ENCODE measurements at regions not wholly inside any gene's neighbourhood (a gene's known extent, or its start where the extent isn't known, plus 50 kb on each side); places are given as distances from the start of the nearest gene placed in this dataset.
A peak's percentile ranks its signal among the peaks of the same experiment; 100 is the strongest.

- Histone ChIP-seq H3K4me3 (no peak overlapping the region), H3K9me3 (no peaks in the 10 kb centered on the region), H3K4me1 (no peaks in the 10 kb centered on the region), H3K36me3 (ENCODE audit: low read depth, missing control alignments) (no peaks in the 10 kb centered on the region), H3K27ac (no peak overlapping the region), H3K27me3 (no peaks in the 10 kb centered on the region)
- DNase-seq = no peak
- intact Hi-C loops (cut with DNase I; ENCODE audit: low total_unique reads) = no loop called here
- 66 to 67% methylated on average over 5 of the region's 5 CpGs for WGBS, 2 donors
- no peak for TF ChIP-seq POLR2A (IDR thresholded peaks at IDR 0.05)
- TF ChIP-seq, protein P1, sequence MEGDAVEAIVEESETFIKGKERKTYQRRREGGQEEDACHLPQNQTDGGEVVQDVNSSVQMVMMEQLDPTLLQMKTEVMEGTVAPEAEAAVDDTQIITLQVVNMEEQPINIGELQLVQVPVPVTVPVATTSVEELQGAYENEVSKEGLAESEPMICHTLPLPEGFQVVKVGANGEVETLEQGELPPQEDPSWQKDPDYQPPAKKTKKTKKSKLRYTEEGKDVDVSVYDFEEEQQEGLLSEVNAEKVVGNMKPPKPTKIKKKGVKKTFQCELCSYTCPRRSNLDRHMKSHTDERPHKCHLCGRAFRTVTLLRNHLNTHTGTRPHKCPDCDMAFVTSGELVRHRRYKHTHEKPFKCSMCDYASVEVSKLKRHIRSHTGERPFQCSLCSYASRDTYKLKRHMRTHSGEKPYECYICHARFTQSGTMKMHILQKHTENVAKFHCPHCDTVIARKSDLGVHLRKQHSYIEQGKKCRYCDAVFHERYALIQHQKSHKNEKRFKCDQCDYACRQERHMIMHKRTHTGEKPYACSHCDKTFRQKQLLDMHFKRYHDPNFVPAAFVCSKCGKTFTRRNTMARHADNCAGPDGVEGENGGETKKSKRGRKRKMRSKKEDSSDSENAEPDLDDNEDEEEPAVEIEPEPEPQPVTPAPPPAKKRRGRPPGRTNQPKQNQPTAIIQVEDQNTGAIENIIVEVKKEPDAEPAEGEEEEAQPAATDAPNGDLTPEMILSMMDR (IDR thresholded peaks at IDR 0.05) = no peak
Observed at GRCh38 chr10:117721873-117722272, 179.3 kb downstream of the EMX2 start.

DNA sequence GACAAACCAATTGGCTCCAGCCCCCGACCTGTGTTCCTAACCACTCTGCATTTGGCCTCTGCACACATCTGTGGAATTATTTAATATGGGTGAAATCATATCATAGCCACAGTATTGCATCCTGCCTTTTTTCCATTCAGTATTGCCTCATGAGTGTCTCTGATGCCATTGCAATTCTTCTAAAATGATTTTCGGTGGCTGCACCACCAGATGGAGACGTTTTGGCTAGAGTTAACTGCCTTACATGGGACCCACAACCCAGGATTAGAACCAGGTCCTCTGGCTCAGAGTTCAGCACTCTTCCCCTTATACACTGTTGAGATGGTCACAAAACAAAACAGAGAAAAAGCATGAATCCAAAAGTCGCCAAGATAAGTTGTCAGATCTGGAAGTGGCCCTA, 180.8 kb downstream of the EMX2 start:
- intact Hi-C loops (cut with DNase I; ENCODE audit: low total_unique reads) = no loop called here
- Histone ChIP-seq H3K27ac (no peak overlapping the region), H3K9me3 (no peaks in the 10 kb centered on the region), H3K36me3 (ENCODE audit: low read depth, missing control alignments) (no peaks in the 10 kb centered on the region), H3K4me1 (no peaks in the 10 kb centered on the region), H3K4me3 (no peak overlapping the region), H3K27me3 (no peaks in the 10 kb centered on the region)
- 84 to 87% methylated on average over 4 of the region's 4 CpGs for WGBS, 2 donors
- no peak for DNase-seq
- TF ChIP-seq, protein P1 (IDR thresholded peaks at IDR 0.05) = no peak
- TF ChIP-seq POLR2A (IDR thresholded peaks at IDR 0.05) = no peak

- H3K4me1 ChIP-seq = no peaks in the 10 kb centered on the region
- TF ChIP-seq, protein P1 (IDR thresholded peaks at IDR 0.05) = no peak
- no peak for TF ChIP-seq POLR2A (IDR thresholded peaks at IDR 0.05)
- H3K27me3 ChIP-seq = no peaks in the 10 kb centered on the region
- WGBS, 2 donors = 84 to 85% methylated on average over 3 of the region's 3 CpGs
- intact Hi-C loops (cut with DNase I; ENCODE audit: low total_unique reads) = no loop called here
- no peak for DNase-seq
- H3K4me3 ChIP-seq = no peak overlapping the region
- no peak overlapping the region for H3K27ac ChIP-seq
- H3K9me3 ChIP-seq = no peaks in the 10 kb centered on the region
- H3K36me3 ChIP-seq (ENCODE audit: low read depth, missing control alignments) = no peaks in the 10 kb centered on the region
Observed at GRCh38 chr10:117725993-117726392, 183.4 kb downstream of the EMX2 start.

DNA sequence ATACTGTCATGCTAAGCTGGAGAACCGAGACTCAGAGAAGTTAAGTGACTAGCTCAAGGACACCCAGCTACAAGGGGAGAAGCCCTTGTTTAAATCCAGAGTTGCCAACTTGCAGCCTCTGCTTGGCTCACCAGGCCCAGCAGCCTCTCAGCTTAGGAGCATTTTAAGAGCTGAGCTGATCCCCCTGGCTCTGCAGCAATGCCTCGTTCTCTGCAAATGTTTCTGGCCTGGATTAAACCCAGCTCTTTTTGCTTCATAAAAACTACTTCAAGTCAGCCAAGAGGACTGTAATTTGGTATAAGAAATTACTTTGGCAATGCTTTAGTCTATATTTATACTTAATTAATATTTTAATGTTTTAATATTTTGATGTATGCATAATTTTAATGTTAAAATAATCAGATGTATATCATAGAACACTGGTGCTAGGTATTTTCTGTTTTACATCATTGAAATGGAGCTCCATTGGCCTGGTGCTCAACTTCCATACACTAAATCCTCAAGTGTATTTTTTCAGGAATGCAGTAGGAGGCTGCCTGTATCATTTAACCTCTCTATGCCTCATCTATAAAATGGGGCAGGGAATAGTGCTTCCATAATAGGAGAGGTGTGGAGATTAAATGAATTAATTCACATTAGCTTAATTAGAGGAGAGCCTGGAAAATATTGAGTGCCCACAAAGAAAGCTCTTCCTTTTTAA, 184.2 kb downstream of the EMX2 start:
- TF ChIP-seq, protein P1 (IDR thresholded peaks at IDR 0.05) = no peak
- no peak for TF ChIP-seq POLR2A (IDR thresholded peaks at IDR 0.05)
- Histone ChIP-seq H3K27ac (no peak overlapping the region), H3K9me3 (no peaks in the 10 kb centered on the region), H3K27me3 (no peaks in the 10 kb centered on the region), H3K4me1 (no peaks in the 10 kb centered on the region), H3K4me3 (no peak overlapping the region), H3K36me3 (ENCODE audit: low read depth, missing control alignments) (no peaks in the 10 kb centered on the region)
- intact Hi-C loops (cut with DNase I; ENCODE audit: low total_unique reads) = no loop called here
- 53 to 57% methylated on average over 2 of the region's 2 CpGs for WGBS, 2 donors
- no peak for DNase-seq

GRCh38 chr10:117727421-117727820, 184.9 kb downstream of the EMX2 start:
- intact Hi-C loops (cut with DNase I; ENCODE audit: low total_unique reads) = no loop called here
- Histone ChIP-seq H3K27me3 (no peaks in the 10 kb centered on the region), H3K36me3 (ENCODE audit: low read depth, missing control alignments) (no peaks in the 10 kb centered on the region), H3K4me1 (no peaks in the 10 kb centered on the region), H3K27ac (no peak overlapping the region), H3K9me3 (no peaks in the 10 kb centered on the region), H3K4me3 (no peak overlapping the region)
- no peak for TF ChIP-seq POLR2A (IDR thresholded peaks at IDR 0.05)
- TF ChIP-seq, protein P1 (IDR thresholded peaks at IDR 0.05) = no peak
- 65 to 71% methylated on average over 2 to 4 of the region's 4 CpGs for WGBS, 2 donors
- DNase-seq = peak; percentile 30

All from testis (tissue), 2 donors.